Lung microvascular endothelial cell (primary cell): ENCODE measurements at regions not wholly inside any gene's neighbourhood (a gene's known extent, or its start where the extent isn't known, plus 50 kb on each side); places are given as distances from the start of the nearest gene placed in this dataset.

Source experiments
- DNase-seq, 2 donors: peaks; one replicate each; pipeline versions ENCODE4 v3.0.0 to v3.0.0-alpha.2; 2010; ENCODE audit warnings: low read depth in 2 of 2

GRCh38 chr16:86396901-86397311, 113.4 kb upstream of the FOXF1 start:
- peak; percentile 60 to 91 for DNase-seq

GRCh38 chr16:86398201-86398600, 112.1 kb upstream of the FOXF1 start:
- DNase-seq: no peak

- peak in 1 of 2 donors; percentile 84 for DNase-seq
Observed at GRCh38 chr16:86398622-86399021, 111.7 kb upstream of the FOXF1 start.

GRCh38 chr16:86401126-86401525, 109.2 kb upstream of the FOXF1 start:
- no peak for DNase-seq

- DNase-seq: no peak
Observed at GRCh38 chr16:86403085-86403484, 107.2 kb upstream of the FOXF1 start.

- DNase-seq: no peak
Observed at GRCh38 chr16:86403541-86404163, 106.7 kb upstream of the FOXF1 start.

- no peak for DNase-seq
Observed at GRCh38 chr16:86404678-86405077, 105.6 kb upstream of the FOXF1 start.

GRCh38 chr16:86405319-86405718, 105.0 kb upstream of the FOXF1 start:
- peak; percentile 53 to 67 for DNase-seq

- DNase-seq: peak in 1 of 2 donors; percentile 47
Observed at GRCh38 chr16:86406056-86406455, 104.3 kb upstream of the FOXF1 start.

- DNase-seq: peak in 1 of 2 donors; percentile 50
Observed at GRCh38 chr16:86408685-86409084, 101.6 kb upstream of the FOXF1 start.

- no peak for DNase-seq
Observed at GRCh38 chr16:86410081-86410480, 100.2 kb upstream of the FOXF1 start.

GRCh38 chr16:86410529-86410928, 99.8 kb upstream of the FOXF1 start:
- DNase-seq: no peak

- DNase-seq: no peak
Observed at GRCh38 chr16:86411897-86412296, 98.4 kb upstream of the FOXF1 start.

- DNase-seq: peak; percentile 65 to 92
Observed at GRCh38 chr16:86414991-86415740, 95.2 kb upstream of the FOXF1 start.

GRCh38 chr16:86418981-86419380, 91.3 kb upstream of the FOXF1 start:
- no peak for DNase-seq

- DNase-seq: no peak
Observed at GRCh38 chr16:86419518-86419917, 90.8 kb upstream of the FOXF1 start.

GRCh38 chr16:86421995-86422394, 88.3 kb upstream of the FOXF1 start:
- DNase-seq: no peak

- no peak for DNase-seq
Observed at GRCh38 chr16:86424398-86424797, 85.9 kb upstream of the FOXF1 start.

GRCh38 chr16:86424985-86425384, 85.3 kb upstream of the FOXF1 start:
- no peak for DNase-seq

- no peak for DNase-seq
Observed at GRCh38 chr16:86426063-86426642, 84.2 kb upstream of the FOXF1 start.

- DNase-seq: no peak
Observed at GRCh38 chr16:86427433-86427851, 82.9 kb upstream of the FOXF1 start.

GRCh38 chr16:86428729-86429517, 81.4 kb upstream of the FOXF1 start:
- no peak for DNase-seq
